NCI-H526 (cell line): ENCODE measurements at regions not wholly inside any gene's neighbourhood (a gene's known extent, or its start where the extent isn't known, plus 50 kb on each side); places are given as distances from the start of the nearest gene placed in this dataset.

Source experiments
- DNase-seq, 2 experiments: peaks; one replicate each; lab custom pipeline; 2025; lab: John Stamatoyannopoulos, UW

- no peak for DNase-seq
These were observed 62.9 kb upstream of the ARG1 start for GRCh38 chr6:131510094-131510493.

- DNase-seq = no peak
These were observed 62.4 kb upstream of the ARG1 start for GRCh38 chr6:131510591-131510990.

- peak; percentile 9 to 52 for DNase-seq
These were observed 53.2 kb upstream of the ARG1 start for GRCh38 chr6:131519670-131520436.
